ENCODE measurements at regions not wholly inside any gene's neighbourhood (a gene's known extent, or its start where the extent isn't known, plus 50 kb on each side); places are given as distances from the start of the nearest gene placed in this dataset.
"Not testable (repeated sequence)": the region's sequence is repeated elsewhere in the genome, so short reads cannot be mapped to it uniquely, and the experiment has no call there.

GRCh38 chr11:95418916-95419315 is 187.9 kb upstream of the SESN3 start:
- no peak overlapping the region for H3K4me3 ChIP-seq (ENCODE audit: low read depth, low read length)
- no peak for DNase-seq (ENCODE audit: low read depth)
- TF ChIP-seq, protein P1, sequence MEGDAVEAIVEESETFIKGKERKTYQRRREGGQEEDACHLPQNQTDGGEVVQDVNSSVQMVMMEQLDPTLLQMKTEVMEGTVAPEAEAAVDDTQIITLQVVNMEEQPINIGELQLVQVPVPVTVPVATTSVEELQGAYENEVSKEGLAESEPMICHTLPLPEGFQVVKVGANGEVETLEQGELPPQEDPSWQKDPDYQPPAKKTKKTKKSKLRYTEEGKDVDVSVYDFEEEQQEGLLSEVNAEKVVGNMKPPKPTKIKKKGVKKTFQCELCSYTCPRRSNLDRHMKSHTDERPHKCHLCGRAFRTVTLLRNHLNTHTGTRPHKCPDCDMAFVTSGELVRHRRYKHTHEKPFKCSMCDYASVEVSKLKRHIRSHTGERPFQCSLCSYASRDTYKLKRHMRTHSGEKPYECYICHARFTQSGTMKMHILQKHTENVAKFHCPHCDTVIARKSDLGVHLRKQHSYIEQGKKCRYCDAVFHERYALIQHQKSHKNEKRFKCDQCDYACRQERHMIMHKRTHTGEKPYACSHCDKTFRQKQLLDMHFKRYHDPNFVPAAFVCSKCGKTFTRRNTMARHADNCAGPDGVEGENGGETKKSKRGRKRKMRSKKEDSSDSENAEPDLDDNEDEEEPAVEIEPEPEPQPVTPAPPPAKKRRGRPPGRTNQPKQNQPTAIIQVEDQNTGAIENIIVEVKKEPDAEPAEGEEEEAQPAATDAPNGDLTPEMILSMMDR (conservative IDR thresholded peaks at IDR 0.05; ENCODE audit: low read depth, low read length) = no peak

DNA sequence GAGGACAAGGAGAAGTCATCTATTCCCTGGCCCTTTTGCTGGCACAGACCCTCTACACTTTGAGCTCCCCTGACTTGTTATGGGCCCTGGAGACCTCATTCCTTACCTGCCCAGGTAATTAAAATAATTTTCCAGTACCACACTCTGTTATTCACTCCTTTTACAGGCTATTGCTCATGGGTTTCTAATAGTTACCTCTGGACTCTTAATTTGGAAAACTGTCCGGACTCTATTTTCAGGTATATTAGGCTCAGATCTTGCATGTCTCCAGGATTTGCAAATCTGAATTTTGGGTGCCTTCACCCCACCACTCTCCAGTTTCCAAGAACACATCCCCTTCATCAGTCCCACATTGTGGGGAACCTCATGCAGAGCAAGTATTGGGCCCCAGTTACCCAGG is 186.8 kb upstream of the SESN3 start:
- DNase-seq (ENCODE audit: low read depth) = no peak
- no peak overlapping the region for H3K4me3 ChIP-seq (ENCODE audit: low read depth, low read length)
- TF ChIP-seq, protein P1 (conservative IDR thresholded peaks at IDR 0.05; ENCODE audit: low read depth, low read length) = no peak

DNA sequence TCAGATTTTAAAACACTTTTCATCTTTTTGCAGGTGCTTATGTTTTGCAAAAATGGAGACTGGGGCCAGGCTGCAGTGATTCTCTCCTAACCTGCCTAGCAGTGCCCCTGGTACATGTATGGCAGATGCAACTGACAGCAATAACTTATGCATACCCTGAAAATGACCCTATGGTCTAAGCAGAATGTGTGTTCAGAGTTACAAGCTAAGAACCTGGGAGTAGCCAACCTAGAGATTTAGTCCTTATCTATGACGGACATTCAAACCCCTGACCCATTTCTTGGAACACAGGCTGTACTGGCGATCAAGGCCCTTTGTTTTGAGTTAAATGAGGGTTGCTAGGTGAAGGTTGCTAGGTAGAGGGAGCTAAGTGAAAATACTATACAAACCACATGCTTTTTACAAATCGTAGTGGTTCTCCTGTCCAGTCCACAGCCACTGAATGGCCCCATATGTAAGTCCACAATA is 184.9 kb upstream of the SESN3 start:
- no peak overlapping the region for H3K4me3 ChIP-seq (ENCODE audit: low read depth, low read length)
- no peak for DNase-seq (ENCODE audit: low read depth)
- TF ChIP-seq, protein P1 (conservative IDR thresholded peaks at IDR 0.05; ENCODE audit: low read depth, low read length) = no peak

- TF ChIP-seq, protein P1 (conservative IDR thresholded peaks at IDR 0.05; ENCODE audit: low read depth, low read length) = no peak
- no peak for DNase-seq (ENCODE audit: low read depth)
- no peak overlapping the region for H3K4me3 ChIP-seq (ENCODE audit: low read depth, low read length)
Measured at GRCh38 chr11:95414217-95414616, 183.2 kb upstream of the SESN3 start.

GRCh38 chr11:95413761-95414160 is 182.8 kb upstream of the SESN3 start:
- no peak for DNase-seq (ENCODE audit: low read depth)
- H3K4me3 ChIP-seq (ENCODE audit: low read depth, low read length) = no peak overlapping the region
- TF ChIP-seq, protein P1 (conservative IDR thresholded peaks at IDR 0.05; ENCODE audit: low read depth, low read length) = no peak

DNA sequence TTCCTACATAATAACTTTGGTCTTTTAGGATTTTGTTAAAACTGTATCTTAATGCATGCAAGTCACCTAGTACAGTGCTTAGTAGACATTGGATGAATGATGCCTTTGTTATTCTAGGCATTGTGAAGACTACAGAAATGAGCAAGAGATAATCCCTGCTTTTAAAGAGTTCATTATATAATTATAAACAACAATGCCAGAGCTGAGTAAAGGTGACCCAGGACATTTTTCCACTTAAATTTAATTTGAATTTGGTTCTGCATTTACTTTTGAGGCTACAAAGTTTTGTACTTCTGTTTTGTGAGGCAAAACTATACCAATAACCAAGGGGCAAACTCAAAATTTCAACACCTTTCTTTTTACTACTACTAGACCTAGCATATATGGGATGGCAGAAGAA is 182.0 kb upstream of the SESN3 start:
- no peak overlapping the region for H3K4me3 ChIP-seq (ENCODE audit: low read depth, low read length)
- DNase-seq (ENCODE audit: low read depth) = no peak
- TF ChIP-seq, protein P1 (conservative IDR thresholded peaks at IDR 0.05; ENCODE audit: low read depth, low read length) = no peak

GRCh38 chr11:95412074-95412473 is 181.1 kb upstream of the SESN3 start:
- DNase-seq (ENCODE audit: low read depth) = no peak
- no peak overlapping the region for H3K4me3 ChIP-seq (ENCODE audit: low read depth, low read length)
- TF ChIP-seq, protein P1 (conservative IDR thresholded peaks at IDR 0.05; ENCODE audit: low read depth, low read length) = no peak

GRCh38 chr11:95410707-95411106 is 179.7 kb upstream of the SESN3 start:
- not testable (repeated sequence) for DNase-seq (ENCODE audit: low read depth); H3K4me3 ChIP-seq (ENCODE audit: low read depth, low read length)

Measured in epithelial cell of proximal tubule (primary cell).